G401.6 (cell line): ENCODE measurements at regions not wholly inside any gene's neighbourhood (a gene's known extent, or its start where the extent isn't known, plus 50 kb on each side); places are given as distances from the start of the nearest gene placed in this dataset.

Experiments used
- FAIRE-seq: peaks from 2 replicates; lab custom pipeline; 2012; peaks lifted over from hg19 to GRCh38; lab: Jason Lieb, UNC

DNA sequence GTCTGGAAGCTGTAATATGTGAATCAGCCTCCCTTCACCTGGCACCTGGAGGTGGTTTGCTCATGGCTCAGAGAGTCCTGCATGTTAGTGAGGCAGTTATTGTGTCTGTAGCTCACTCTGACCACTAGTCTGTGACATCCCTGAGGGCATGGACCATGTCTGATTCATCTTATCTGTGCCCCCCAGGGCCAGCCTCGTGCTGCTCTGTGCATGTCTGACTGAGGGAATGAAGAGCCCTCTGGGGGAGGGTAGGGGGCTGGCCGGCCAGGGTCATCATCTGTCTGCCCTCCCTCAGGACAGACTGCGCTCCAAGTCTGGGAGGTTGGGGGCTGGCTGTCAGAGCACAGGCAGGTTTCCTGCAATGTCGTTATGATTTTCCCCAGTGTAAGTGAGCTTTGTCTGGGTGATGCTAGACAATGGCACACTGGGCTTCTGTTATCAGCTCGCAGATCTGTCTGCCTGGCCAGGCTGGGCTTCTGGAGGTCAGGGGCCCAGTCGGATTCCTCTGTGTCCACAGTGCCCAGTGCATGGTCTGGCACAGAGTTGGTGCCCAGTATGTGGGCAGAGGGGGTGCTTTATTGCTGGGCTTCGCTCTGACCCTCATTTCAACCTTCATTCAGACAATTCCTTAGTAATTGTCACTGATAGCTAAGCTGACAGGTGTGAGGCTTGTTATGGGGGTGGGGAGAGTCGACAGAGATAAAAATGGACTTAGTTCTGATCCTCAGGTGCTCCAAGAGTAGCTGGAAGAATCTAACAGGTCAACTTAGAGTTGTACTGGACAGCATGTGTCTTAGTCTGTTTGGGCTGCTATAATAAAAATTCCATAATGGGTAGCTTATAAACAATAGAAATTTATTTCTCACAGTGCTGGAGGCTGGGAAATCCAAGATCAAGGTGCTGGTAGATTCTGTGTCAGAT, 85.7 kb upstream of the SHB start:
- FAIRE-seq = no peak

GRCh38 chr9:38153910-38154291, 84.9 kb upstream of the SHB start:
- no peak for FAIRE-seq

DNA sequence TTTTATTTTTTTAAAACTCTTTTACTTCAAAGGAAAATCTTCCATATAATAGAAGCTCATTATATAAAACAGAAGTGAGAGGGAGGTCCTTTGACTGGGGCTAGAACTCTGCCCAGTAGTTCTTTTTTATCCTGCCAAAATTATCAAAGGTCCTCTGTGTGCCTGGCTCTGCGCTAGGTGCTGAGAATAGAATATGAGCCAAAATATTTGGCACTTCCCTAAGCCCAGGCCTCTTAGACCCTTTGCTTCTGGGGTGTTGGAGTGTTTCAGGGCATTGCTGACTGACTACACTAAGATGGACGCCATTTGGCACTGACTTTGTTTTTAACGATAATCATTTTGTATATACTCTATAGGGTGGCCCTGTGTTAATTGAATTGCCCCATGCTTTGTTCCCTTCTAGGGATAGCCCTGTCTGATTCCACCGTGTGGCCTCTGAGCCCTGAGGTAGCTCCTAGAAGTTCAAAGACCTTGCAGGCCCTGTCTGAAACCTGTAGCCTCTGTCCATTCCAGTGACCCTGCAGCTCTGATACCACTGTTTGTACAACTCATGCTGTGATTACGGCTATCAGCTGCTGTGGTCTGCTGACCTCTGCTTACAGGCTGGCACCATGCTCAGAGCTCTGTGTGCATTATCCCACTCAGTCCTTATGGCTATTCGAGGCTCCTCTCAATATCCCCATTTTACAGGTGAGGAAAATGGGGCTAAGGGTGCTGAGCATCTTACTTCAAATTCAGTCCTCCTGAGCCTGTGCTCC, 84.3 kb upstream of the SHB start:
- FAIRE-seq = no peak

DNA sequence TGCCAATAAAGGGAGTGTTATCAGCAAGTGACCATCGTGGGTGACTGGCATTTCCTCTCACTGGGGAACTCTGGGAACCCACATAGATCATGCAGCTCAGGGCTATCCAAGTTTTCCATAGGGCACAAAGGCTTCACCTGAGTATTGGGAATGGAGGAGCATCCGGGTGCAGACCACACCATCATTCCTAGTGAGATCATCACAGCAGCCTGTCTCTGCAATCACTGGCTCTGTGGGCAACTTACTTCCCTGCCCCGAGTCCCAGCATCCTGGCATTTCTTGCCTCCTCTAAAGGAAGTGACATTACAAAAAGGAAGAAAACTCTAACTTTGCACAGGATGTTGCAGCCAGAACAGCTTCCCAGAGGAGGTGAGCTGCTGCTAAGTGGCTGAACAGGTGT, 80.6 kb upstream of the SHB start:
- no peak for FAIRE-seq

DNA sequence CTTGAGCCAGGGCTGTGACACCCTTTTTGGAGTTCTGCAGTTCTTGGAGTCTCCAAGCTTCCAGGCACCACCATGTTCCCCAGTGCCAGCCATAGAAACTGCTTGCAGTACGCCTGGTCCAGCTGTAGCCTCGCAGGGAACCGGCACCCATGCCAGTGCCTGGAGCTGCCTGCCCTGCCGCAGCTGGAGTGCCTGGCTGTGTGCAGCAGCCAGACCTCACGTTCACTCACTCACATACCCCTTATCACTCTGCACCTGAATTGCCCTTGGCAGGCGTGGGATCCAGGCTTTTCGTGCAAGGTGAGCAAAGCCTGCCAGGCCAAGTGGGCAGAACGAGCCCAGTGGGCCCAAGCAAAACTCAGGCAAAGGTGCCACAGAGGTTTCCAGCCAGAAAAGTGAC, 77.8 kb upstream of the SHB start:
- no peak for FAIRE-seq

GRCh38 chr9:38145526-38146053, 76.6 kb upstream of the SHB start:
- FAIRE-seq = no peak

GRCh38 chr9:38144421-38144820, 75.4 kb upstream of the SHB start:
- FAIRE-seq = no peak

DNA sequence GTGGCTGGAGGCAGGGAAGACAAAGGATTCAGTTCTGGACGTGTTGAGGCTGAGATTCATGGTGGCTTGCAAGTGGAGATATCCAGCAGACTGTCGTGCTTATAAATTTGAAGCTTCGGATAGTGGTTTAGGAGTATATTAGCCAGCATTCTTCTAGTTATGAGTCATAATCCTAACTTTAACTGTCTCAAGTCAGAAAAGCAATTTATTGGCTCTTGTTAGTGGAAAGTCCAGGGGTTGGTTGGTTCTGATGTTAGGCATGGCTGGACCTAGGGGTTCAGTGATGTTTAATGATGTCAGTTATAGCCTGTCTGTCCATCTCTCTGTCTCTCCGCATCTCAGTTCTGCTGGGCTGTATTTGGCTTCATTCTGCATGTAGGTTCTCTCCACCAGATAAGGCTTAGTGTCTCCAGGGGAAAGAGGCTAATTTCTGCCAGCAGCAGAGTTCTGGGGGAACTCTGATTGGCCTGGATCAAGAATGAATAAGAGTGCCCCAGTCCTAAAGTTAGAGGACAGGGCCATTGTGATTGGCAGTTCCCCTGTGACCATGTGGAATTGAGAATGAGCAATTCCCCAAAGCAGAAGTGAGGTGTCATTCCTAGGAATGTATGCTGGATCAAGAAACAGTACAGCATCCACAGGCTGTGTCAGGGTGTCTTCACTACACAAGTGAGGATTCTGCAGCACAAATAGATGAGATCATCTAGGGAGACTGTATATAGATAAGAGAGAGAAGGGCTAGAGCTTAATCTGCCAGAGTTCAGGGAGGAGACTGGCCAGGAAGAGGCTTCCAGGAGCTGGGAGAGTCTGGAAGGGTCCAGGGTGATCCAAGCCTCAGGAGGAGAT, 72.9 kb upstream of the SHB start:
- FAIRE-seq = no peak

- no peak for FAIRE-seq
Measured at GRCh38 chr9:38138276-38138675, 69.2 kb upstream of the SHB start.

- no peak for FAIRE-seq
Measured at GRCh38 chr9:38137342-38137741, 68.3 kb upstream of the SHB start.

DNA sequence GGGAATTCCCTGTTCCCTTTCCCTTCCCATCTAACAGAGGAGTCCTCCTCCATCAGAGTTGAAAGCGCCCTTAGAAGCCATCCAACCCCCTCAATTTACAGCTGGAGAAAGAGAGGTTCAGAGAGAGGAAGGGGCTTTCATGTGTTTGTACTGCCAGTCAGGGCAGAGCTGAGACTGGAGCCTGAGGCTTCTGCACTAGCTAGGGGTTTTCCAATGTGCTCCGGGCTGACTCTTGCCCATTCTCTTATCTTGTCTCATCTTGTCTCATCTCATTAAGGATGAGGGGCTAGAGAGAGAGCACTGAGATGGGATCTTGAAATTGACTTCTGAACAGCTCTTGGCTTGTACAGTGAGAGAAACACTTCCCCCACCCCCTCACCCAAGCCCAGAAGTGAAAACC, 67.4 kb upstream of the SHB start:
- no peak for FAIRE-seq

DNA sequence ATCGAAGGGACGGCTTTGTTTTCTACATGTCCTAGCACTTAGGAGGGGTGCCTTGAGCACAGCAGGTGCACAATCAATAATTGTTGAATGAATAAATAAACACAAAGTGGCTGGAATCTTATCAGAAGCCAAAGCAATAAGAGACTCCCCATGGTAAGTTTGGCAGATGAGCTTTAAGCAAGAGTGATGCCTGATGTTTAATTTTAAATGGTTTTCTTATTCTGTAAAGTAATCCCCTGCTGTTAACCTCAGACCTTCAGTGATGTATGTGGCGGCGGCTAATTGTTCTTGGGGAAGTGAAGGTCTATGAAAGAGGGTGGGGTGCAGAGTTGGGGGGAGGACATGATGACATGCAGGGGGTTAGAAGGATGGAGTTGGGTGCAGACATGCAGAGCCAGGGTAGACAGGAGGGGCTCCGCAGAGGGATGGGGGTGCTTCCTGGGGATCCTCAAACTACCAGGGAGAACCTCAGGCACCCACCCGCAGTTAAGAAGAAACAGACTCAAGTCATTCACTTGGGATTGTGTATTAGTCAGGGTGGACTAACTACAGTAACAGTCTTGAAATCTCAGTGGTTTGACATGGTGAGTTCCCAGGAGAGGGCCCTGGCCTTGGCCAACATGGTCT, 65.7 kb upstream of the SHB start:
- FAIRE-seq = no peak

GRCh38 chr9:38133595-38133994, 64.6 kb upstream of the SHB start:
- FAIRE-seq = peak; percentile 42

DNA sequence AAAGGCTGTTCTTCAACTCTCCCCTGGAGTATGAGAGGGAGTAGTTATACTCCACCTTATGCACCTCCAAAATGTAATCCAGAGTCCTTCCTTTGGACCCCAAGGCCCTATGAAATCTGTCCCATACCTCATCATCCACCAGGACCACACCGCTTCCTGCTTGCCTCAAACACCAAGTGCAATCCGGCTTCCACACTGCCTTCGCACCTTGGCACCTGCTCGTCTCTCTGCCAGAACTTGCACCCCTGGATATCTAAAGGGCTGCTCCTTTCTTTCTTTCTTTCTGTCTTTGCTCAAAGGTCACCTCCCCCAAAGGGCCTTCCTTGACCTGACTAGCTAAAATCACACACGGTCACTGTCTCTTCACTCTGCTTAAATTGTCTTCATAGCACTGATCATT, 63.9 kb upstream of the SHB start:
- no peak for FAIRE-seq

DNA sequence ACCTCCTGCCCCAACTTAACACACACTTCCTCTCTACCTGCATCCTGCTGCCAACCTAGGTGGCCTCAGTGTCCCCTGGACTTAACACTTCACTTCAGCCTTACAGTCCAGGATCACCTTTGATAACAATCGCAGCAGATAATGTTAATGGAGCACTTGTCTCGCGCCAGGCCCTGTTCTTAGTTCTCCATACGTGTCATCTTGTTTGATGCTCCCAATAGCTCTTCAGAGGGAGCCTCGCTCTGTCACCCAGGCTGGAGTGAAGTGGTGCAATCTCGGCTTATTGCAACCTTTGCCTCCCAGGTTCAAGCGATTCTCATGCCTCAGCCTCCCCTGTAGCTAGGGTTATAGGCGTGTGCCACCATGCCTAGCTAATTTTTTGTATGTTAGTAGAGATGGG, 62.7 kb upstream of the SHB start:
- no peak for FAIRE-seq

- FAIRE-seq = no peak
Measured at GRCh38 chr9:38130724-38131123, 61.7 kb upstream of the SHB start.

DNA sequence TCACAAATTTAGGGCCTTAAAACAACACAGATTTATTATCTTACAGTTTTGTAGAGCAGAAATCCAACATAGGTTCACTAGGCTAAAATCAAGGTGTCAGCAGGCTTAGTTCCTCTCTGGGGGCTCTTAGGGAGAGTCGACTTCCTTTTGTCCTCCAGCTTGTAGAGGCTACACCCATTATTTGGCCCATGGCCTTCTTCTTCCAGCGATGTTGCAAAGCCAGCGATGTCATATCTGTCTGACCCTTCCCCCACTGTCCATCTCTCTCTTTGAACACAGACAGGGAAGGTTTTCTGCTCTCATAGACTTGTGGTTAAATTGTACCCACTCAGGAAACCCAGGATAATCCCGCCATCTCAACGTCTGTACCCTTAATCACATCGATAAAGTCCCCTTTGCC, 60.3 kb upstream of the SHB start:
- no peak for FAIRE-seq

GRCh38 chr9:38128752-38129270, 59.8 kb upstream of the SHB start:
- no peak for FAIRE-seq

DNA sequence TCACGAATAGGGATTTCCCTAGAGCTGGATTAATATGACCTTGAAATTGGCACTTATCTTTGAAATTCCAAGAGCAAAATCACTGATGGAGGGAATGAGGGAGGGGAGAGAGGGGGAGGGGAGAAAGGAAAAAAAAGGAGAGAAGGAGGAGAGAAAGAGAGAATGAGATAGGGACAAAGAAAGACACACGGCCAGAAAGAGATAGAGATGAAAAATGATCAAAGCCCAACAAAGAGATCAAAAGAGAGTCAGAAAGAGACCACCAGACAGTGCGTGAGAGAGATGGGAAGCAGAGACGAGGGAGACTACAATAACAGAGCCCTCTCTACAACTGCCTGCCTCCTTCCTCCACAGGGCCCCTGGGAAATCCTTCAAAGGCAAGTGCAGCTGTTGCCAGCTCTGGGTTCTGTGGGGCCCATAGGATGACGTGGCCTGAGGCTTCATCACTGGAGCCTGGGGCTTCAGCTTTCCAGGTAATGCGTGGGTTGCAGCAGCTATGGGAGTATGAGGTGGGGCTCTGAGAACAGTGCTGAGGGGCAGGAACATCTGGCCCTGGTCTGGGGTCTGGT, 58.3 kb upstream of the SHB start:
- no peak for FAIRE-seq

- no peak for FAIRE-seq
Measured at GRCh38 chr9:38126730-38127129, 57.7 kb upstream of the SHB start.

- FAIRE-seq = no peak
Measured at GRCh38 chr9:38125889-38126288, 56.9 kb upstream of the SHB start.
